Esophagus squamous epithelium (tissue), 5 donors: ENCODE measurements at regions not wholly inside any gene's neighbourhood (a gene's known extent, or its start where the extent isn't known, plus 50 kb on each side); places are given as distances from the start of the nearest gene placed in this dataset.
A peak's percentile ranks its signal among the peaks of the same experiment; 100 is the strongest.

Experiments
- DNase-seq: peaks from one replicate; lab custom pipeline; 2025; lab: John Stamatoyannopoulos, UW
- H3K27ac ChIP-seq, 4 donors: fragments of 200-600 bp; sonication (generic); one replicate each; pipeline ENCODE4 v1.5.1; 2016 to 2019; ENCODE audit warnings: mild to moderate bottlenecking in 1 of 4
- H3K27me3 ChIP-seq, 4 donors: fragments of 200-600 bp; sonication (generic); 1 replicate in 3 of 4; 2 replicates in 1 of 4; pipeline versions ENCODE4 v1.5.1 to v1.6.0; 2017 to 2021; ENCODE audit warnings: antibody characterized with exemption in 1 of 4
- H3K36me3 ChIP-seq, 3 donors: fragments of 200-600 bp; sonication (generic); one replicate each; pipeline ENCODE4 v1.5.1; 2016 to 2019
- H3K4me1 ChIP-seq, 3 donors: fragments of 200-600 bp; sonication (generic); one replicate each; pipeline ENCODE4 v1.5.1; 2017 to 2019
- H3K4me3 ChIP-seq, 4 donors: fragments of 200-600 bp; sonication (generic); 1 replicate in 3 of 4; 2 replicates in 1 of 4; pipeline ENCODE4 v1.5.1; 2016 to 2019; ENCODE audit warnings: mild to moderate bottlenecking in 2 of 4, moderate library complexity in 1 of 4
- H3K9me3 ChIP-seq, 3 donors: fragments of 200-600 bp; sonication (generic); one replicate each; pipeline ENCODE4 v1.5.1; 2016 to 2019
- CTCF ChIP-seq, 6 experiments: fragments of 450-650 bp in 4 of 6; fragments of 200-600 bp in 2 of 6; sonication (generic) in 2 of 6; IDR thresholded peaks; one replicate each; pipeline ENCODE4 v1.5.1; 2016 to 2019; ENCODE audit warnings: antibody characterized with exemption in 6 of 6, mild to moderate bottlenecking in 4 of 6, moderate library complexity in 4 of 6
- POLR2A ChIP-seq, 4 donors: fragments of 450-650 bp; IDR thresholded peaks; one replicate each; pipeline ENCODE4 v1.6.1; 2017; ENCODE audit warnings: antibody characterized with exemption in 4 of 4, mild to moderate bottlenecking in 4 of 4, moderate library complexity in 3 of 4
- WGBS, 2 donors: methylation state at CpG; one replicate each; pipeline ENCODE4 v1.1.5; 2018; 5-methylcytosine and 5-hydroxymethylcytosine counted together
- intact Hi-C: fragments of 100-400 bp; cut with DNase I; formaldehyde crosslinking; loops from one replicate; pipeline ENCODE4 v1.15.0; 2022
- donor health status: DM: yes; HTN: yes; CAD: no.

DNA sequence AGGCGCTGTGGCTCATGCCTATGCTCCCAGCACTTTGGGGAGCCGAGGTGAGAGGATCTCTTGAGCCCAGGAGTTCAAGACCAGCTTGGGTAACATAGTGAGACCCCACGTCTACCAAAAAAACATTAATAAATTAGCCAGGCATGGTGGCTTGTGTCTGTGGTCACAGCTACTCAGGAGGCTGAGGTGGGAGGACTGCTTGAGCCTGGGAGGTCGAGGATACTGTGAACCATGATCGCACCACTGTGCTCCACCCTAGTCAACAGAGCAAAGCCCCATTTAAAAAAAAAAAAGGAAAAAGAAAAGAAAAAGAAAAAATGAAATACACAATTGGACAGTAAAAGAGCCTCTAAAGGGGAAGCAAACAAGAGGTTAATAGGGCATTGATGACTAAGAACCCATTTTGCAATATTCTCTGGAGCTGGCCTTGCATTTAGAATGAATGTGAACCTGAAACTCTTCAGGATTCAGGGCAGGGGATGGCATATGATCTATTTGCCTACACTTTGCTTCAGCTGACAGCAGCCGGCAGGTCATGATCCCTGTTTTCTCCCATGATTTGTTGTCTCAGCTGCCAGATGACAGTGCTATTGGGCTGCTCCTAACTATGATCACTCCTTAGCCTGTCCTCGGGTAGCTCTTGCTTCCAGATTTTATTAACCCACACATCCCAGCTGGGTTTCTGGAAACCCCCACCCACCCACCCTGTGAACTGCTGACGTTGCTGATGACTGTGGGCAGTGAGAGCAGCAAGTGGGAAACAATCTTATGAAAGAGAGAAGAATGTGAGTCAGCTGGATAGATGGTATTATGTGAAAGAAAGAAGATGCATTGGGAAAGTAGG lies 83.8 kb upstream of the ELOVL5 start:
- no peak for DNase-seq
- Histone ChIP-seq H3K4me1 (peaks cover 0 to 10% (median 4%) of the 10 kb centered on the region in 3 donors), H3K27me3 (peaks cover 0 to 5% (median 0%) of the 10 kb centered on the region in 4 donors), H3K9me3 (no peaks in the 10 kb centered on the region), H3K36me3 (no peaks in the 10 kb centered on the region), H3K4me3 (no peak overlapping the region), H3K27ac (peak overlapping the region in 1 of 4 donors; percentile 31)
- intact Hi-C loops = no loop called here
- TF ChIP-seq POLR2A (IDR thresholded peaks at IDR 0.05) = no peak
- no peak for TF ChIP-seq CTCF (IDR thresholded peaks at IDR 0.05)
- 72 to 76% methylated on average over 7 to 8 of the region's 8 CpGs for WGBS, 2 donors

DNA sequence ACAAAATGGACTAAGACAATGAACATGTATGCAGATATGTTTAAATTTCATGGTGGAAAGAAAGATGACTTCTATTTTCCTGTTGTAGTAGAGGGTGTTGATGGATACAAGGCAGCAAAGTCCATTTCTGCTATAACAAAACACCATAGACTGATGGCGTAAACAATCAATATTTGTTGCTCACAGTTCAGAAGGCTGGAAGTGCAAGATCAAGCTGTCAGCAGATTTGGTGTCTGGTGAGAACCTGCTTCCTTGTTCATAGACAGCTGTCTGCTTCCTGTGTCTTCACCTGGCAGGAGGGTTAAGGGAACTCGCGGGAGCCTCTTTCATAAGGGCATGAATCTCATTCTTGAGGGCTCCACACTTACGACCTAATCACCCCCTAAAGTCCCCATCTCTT lies 83.0 kb upstream of the ELOVL5 start:
- DNase-seq = no peak
- TF ChIP-seq POLR2A (IDR thresholded peaks at IDR 0.05) (no peak), CTCF (IDR thresholded peaks at IDR 0.05) (no peak)
- intact Hi-C loops = no loop called here
- H3K9me3 ChIP-seq = no peaks in the 10 kb centered on the region
- H3K4me3 ChIP-seq = no peak overlapping the region
- H3K27me3 ChIP-seq = peaks cover 0 to 5% (median 0%) of the 10 kb centered on the region in 4 donors
- H3K36me3 ChIP-seq = no peaks in the 10 kb centered on the region
- H3K27ac ChIP-seq = no peak overlapping the region
- peaks cover 0 to 10% (median 4%) of the 10 kb centered on the region in 3 donors for H3K4me1 ChIP-seq
- WGBS, 2 donors = 78 to 81% methylated on average over 4 of the region's 4 CpGs

- DNase-seq = no peak
- no peak for TF ChIP-seq CTCF (IDR thresholded peaks at IDR 0.05)
- TF ChIP-seq POLR2A (IDR thresholded peaks at IDR 0.05) = no peak
- intact Hi-C loops = no loop called here
- Histone ChIP-seq H3K27ac (no peak overlapping the region), H3K4me3 (no peak overlapping the region), H3K36me3 (no peaks in the 10 kb centered on the region), H3K4me1 (peaks cover 0 to 10% (median 4%) of the 10 kb centered on the region in 3 donors), H3K27me3 (peaks cover 0 to 3% (median 0%) of the 10 kb centered on the region in 4 donors), H3K9me3 (no peaks in the 10 kb centered on the region)
These were observed 80.7 kb upstream of the ELOVL5 start for GRCh38 chr6:53429401-53429800.

DNA sequence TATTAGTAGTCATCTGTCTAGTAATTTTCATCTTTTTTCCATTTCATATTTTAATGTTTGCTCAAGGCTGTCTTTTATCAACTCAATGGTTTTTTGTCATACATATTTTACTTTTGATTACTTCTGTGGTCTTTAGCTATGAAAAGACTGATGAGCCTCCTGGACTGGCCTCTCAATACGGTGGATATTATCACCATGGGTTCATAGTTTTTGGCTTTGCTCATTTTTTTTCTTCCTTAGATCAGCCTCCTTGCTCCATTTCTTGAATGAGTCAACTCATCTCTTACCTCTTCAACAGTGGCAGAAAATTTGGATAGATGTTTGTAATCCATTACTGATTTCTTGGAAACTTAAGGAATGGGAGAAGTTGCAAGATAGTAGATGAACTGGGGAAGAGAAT lies 80.1 kb upstream of the ELOVL5 start:
- Histone ChIP-seq H3K27me3 (no peaks in the 10 kb centered on the region), H3K4me3 (no peak overlapping the region), H3K9me3 (no peaks in the 10 kb centered on the region), H3K4me1 (peaks cover 0 to 10% (median 4%) of the 10 kb centered on the region in 3 donors), H3K36me3 (no peaks in the 10 kb centered on the region), H3K27ac (no peak overlapping the region)
- no peak for DNase-seq
- WGBS, 2 donors = 76 to 78% methylated on average over 1 of the region's 1 CpG
- intact Hi-C loops = no loop called here
- TF ChIP-seq CTCF (IDR thresholded peaks at IDR 0.05) (no peak), POLR2A (IDR thresholded peaks at IDR 0.05) (no peak)

DNA sequence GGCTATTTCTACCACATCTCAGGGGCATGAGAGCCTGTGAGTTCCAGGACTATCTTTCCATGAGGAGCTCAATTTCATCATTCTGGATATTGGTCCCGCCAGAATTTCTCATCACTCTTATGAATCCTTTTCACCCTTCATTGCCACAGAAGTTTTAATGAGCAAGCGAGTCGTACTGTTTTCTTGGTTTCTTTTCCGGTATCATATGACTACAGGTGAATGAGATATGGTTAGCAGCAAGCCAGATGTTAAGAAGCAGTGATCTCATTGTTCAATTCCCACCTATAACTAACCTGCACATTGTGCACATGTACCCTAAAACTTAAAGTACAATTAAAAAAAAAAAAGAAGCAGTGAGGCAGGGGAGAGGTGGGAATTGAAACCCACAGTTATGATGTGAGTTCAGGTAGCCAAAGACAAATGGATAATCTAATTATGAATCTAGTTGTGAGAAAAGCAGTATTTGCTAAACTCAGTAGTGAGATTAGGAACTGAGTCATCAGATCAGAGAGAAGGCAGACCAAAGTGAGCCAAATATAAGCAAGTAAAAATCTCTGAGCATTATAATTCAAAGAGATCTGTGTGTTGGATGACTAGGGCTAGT lies 78.0 kb upstream of the ELOVL5 start:
- WGBS, 2 donors = 72 to 87% methylated on average over 4 of the region's 4 CpGs
- Histone ChIP-seq H3K27me3 (peaks cover 0 to 12% (median 0%) of the 10 kb centered on the region in 4 donors), H3K4me1 (no peaks in the 10 kb centered on the region), H3K27ac (no peak overlapping the region), H3K9me3 (no peaks in the 10 kb centered on the region), H3K36me3 (no peaks in the 10 kb centered on the region), H3K4me3 (no peak overlapping the region)
- intact Hi-C loops = no loop called here
- DNase-seq = no peak
- no peak for TF ChIP-seq POLR2A (IDR thresholded peaks at IDR 0.05)
- no peak for TF ChIP-seq CTCF (IDR thresholded peaks at IDR 0.05)
